ENCODE measurements at regions not wholly inside any gene's neighbourhood (a gene's known extent, or its start where the extent isn't known, plus 50 kb on each side); places are given as distances from the start of the nearest gene placed in this dataset.
"Not testable (repeated sequence)": the region's sequence is repeated elsewhere in the genome, so short reads cannot be mapped to it uniquely, and the experiment has no call there.

DNA sequence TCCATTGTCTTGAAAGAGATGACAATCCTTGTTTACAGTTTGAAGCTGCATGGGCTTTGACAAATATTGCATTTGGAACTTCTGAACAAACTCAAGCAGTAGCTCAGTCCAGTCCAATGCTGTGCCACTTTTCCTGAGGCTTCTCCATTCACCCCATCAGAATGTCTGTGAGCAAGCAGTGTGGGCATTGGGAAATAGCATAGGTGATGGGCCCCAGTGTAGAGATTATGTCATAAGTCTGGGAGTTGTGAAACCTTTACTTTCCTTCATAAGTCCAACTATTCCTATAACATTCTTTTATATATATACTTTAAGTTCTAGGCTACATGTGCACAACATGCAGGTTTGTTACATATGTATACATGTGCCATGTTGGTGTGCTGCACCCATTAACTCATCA lies 163.4 kb upstream of the NT5E start:
- not testable (repeated sequence) for TF ChIP-seq POLR2AphosphoS5, POLR2A (IDR thresholded peaks at IDR 0.05; ENCODE audit: low read depth, low read length)

All from GM12892 (cell line).